HG03460 (cell line): ENCODE measurements at regions not wholly inside any gene's neighbourhood (a gene's known extent, or its start where the extent isn't known, plus 50 kb on each side); places are given as distances from the start of the nearest gene placed in this dataset.

Experiments
- ATAC-seq: cut with Tn5 transposase; IDR thresholded peaks from one replicate; pipeline ENCODE4 v1.9.1; 2021; ENCODE audit not compliant: unreplicated experiment

DNA sequence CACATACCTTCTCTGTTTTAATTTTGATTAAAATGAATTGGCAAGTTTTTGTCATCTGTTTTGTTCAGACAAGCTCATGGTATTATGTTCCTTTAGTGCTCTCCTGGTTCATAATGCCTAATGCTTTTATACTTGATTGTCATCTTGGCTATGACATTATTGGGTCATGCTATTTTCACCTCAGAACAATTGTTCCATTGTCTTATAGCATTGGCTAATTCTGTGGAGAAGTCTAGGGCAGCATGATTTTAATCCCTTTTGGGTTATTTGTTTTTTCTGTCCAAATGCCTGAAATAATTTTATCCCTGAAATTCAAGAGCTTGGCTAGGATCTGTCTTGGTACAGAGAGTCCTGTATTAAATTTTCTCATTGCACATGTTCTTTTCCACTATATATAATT lies 83.8 kb upstream of the CCDC85A start:
- no peak for ATAC-seq

- ATAC-seq: no peak
Observed at GRCh38 chr2:56100791-56101312, 82.9 kb upstream of the CCDC85A start.

- ATAC-seq: no peak
Observed at GRCh38 chr2:56102098-56102497, 81.7 kb upstream of the CCDC85A start.

DNA sequence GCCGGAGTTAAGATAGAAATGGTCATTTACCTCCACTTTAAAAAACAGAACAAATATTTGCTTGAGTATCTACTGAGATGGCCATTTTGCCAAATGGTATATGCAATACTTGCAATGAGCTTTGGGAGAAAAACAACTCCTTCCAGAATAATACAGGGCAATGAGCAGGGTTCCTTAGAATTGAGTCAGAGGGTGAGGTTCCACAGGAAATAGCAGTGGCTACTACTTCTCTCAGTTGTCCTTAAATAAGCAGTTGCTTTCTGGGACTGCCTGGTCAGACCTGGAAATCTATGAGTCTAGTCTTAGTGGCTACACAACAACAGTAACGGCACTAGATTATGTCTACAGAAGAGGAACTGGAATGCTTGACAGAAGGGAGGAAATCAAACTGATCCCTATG lies 80.9 kb upstream of the CCDC85A start:
- ATAC-seq: no peak

DNA sequence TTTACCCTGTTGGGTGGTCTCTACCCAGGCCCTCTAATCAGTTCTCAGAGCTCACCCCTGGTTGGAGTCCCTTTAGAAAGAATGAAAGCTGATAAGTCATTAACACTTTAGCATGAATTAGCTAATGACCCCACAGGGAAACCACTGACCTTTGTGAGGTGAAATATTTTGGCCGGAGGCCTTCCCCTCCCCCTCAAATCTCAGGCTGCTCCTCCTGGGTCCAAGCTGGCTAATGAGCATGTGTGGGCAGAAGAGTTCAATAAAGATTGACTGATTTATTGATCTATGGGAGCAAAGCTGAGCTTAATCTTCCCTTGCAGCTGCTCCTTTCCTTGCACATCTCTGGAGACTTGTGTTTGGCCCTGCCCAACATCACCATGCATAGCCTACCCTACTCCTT lies 78.8 kb upstream of the CCDC85A start:
- ATAC-seq: no peak

GRCh38 chr2:56107502-56108220 lies 76.1 kb upstream of the CCDC85A start:
- ATAC-seq: no peak

GRCh38 chr2:56108806-56109205 lies 75.0 kb upstream of the CCDC85A start:
- ATAC-seq: no peak

DNA sequence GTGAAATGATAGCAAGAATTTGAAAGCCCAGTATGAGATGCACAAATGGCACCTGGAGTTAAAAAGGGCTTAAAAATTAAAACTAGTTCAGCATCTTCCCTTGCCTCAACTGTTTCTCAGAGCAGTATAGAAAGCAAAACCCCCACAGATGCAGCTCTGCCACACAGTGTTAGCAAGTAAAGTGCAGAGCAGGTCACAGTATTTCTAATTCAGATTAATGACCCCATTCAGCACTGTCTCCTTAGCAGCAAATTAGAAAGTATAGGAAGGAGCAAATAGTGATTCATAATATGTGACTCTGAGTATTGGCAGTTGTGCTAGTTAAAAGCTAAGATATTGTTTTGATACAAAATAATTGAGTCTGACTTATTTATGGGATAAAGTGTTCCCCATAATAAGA lies 73.8 kb upstream of the CCDC85A start:
- no peak for ATAC-seq

GRCh38 chr2:56113382-56113975 lies 70.3 kb upstream of the CCDC85A start:
- ATAC-seq: no peak

DNA sequence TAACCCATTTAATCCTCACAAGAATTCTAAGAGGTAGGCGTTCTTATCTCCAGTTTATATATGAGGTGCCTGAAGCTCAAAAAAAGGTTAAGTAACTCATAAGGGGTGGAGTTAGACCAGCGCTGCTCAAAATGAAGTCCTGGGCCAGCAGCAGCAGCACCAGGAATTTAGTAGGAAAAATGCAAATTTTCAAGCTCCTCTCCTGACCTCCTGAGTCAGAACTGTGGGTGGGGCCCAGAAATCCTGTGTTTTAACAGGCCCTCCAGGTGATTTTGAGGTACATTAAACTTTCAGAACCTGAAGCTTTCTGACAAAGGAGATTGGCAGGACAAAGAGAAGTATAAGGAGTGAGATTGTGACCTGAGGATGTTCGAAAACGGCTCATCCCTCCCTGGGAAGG lies 66.0 kb upstream of the CCDC85A start:
- no peak for ATAC-seq

- ATAC-seq: no peak
Observed at GRCh38 chr2:56118474-56118873, 65.3 kb upstream of the CCDC85A start.

DNA sequence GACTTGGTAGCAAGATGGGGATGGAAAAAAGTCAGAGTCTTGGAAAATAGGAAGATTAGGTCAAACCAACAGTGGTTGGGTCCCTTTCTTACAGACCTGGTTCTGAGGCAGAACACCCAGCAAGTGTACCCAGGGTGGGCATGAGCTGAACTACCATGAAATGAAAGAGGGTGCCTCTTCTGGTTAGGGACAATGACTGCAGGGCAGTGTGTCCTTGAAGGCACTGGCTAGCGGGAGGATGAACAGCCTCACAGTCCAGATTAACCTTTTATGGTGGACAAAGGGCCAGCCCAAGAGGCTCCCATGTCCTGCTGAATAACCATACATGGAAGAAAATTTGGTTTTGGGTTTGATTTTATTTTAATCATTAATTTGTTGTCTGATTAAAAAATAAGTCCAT lies 61.8 kb upstream of the CCDC85A start:
- ATAC-seq: no peak

GRCh38 chr2:56123538-56123937 lies 60.3 kb upstream of the CCDC85A start:
- ATAC-seq: no peak

- ATAC-seq: no peak
Observed at GRCh38 chr2:56127010-56127409, 56.8 kb upstream of the CCDC85A start.

DNA sequence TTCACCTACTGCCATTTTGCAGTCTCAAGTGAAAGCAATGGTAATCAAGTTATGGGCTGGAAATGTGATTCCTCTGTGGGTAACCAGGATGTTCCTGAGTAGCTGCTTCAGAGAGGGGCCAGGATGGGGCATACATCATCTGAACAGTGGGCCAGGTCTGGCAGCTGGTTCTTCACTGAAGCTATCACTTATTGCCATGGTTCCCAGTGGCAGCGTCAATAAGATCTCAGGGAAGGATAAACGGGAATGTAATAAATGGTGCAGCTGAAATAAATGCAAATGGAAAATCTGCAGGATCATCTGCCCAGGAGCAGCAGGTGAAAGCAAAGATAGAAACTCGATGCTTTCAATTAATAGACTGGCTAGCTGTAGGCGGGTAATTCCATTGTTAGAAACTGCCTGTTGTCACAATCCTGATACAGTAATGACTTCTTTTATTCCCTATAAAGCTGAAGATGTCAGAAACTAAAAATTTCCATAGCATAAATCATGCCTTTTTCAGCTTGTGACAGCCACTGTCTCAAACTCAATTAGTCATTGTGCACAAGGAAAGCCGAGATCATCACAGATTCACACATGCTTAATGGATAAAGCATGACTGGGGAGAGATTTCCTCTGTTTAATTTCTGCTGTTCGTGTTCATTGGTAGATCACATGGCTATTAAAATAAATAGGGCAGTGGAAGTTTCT lies 56.2 kb upstream of the CCDC85A start:
- ATAC-seq: no peak

DNA sequence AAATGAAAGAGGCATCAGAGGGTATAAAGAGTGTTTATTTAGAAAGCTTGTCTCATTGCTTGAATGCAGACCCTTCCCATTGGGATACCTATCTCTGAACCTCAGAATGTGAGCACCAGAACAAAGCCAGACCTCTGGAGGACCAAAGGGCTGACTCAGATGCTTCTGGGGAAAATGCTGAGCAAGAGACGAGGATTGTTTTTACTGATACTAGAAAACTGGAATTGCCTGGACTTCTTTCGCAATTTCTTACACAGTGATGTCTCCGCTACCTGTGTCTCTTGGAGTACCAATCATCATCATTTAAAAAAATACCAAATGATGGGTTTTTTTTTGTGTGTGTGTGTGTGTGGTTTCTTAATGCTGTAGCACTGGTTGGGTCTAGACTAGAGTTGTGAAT lies 55.6 kb upstream of the CCDC85A start:
- ATAC-seq: no peak

GRCh38 chr2:56130463-56131070 lies 53.2 kb upstream of the CCDC85A start:
- ATAC-seq: no peak

DNA sequence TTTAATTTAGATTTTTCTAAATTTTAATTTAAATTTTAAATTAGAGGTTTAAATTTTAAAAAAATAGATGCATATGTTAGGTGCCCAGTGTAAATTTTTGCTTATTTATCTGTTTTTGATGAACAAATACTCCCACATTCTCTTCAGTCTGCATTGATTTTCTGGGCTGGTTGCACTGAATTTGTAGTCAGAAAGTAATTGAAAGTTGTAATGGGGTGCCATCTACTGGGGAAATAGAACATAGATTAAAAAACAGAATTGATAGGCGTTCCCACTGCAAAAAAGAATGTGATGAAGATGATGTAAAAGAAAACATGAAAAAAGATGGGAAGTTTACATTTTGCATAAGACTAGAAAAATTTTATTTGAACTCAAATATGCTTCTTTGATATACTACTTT lies 51.7 kb upstream of the CCDC85A start:
- no peak for ATAC-seq

- ATAC-seq: no peak
Observed at GRCh38 chr2:56133441-56133840, 50.3 kb upstream of the CCDC85A start.

- ATAC-seq: no peak
Observed at GRCh38 chr2:56133931-56134629, 49.7 kb upstream of the CCDC85A start.
